GM12872 (cell line): ENCODE measurements at regions not wholly inside any gene's neighbourhood (a gene's known extent, or its start where the extent isn't known, plus 50 kb on each side); places are given as distances from the start of the nearest gene placed in this dataset.

Source experiments
- TF ChIP-seq, protein P1 (sequence below): IDR thresholded peaks from 3 replicates; pipeline ENCODE4 v1.5.1; 2011; ENCODE audit warnings: low read depth, mild to moderate bottlenecking, low read length, moderate library complexity; ENCODE audit not compliant: insufficient read depth

GRCh38 chr18:22838221-22838620 is 94.9 kb upstream of the RBBP8 start:
- TF ChIP-seq, protein P1, sequence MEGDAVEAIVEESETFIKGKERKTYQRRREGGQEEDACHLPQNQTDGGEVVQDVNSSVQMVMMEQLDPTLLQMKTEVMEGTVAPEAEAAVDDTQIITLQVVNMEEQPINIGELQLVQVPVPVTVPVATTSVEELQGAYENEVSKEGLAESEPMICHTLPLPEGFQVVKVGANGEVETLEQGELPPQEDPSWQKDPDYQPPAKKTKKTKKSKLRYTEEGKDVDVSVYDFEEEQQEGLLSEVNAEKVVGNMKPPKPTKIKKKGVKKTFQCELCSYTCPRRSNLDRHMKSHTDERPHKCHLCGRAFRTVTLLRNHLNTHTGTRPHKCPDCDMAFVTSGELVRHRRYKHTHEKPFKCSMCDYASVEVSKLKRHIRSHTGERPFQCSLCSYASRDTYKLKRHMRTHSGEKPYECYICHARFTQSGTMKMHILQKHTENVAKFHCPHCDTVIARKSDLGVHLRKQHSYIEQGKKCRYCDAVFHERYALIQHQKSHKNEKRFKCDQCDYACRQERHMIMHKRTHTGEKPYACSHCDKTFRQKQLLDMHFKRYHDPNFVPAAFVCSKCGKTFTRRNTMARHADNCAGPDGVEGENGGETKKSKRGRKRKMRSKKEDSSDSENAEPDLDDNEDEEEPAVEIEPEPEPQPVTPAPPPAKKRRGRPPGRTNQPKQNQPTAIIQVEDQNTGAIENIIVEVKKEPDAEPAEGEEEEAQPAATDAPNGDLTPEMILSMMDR, result no peak

DNA sequence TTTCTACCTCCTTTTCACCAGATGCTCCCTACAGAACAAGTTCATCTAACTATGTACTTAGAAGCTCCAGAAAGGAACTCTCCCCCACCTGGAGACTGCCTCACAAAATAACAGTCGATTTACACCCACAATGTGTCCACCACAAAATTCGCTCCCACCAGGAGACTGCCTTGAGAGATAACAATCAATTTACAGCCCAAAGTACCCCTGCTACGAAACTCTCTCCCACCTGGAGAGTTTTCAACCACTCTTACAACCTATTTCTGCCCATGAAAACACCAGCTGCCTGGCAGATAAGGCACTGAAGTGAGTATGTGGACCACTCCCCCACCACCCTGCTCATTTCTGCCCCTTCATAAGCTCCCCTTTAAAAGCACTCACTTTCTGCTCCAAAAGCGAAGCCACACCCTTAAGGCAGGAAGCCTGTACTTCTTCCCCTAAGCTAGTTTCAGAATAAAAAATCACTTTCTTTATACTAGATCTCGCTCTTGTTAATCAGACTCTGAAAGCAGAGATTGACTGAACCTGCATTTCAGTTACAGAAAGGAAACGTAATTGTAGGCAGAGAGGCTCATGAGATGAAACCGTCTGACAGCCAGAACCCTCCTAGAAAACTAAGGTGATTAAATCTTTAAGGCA is 94.4 kb upstream of the RBBP8 start:
- TF ChIP-seq, protein P1, result no peak

- TF ChIP-seq, protein P1, result no peak
Observed at GRCh38 chr18:22839340-22839821, 93.7 kb upstream of the RBBP8 start.

DNA sequence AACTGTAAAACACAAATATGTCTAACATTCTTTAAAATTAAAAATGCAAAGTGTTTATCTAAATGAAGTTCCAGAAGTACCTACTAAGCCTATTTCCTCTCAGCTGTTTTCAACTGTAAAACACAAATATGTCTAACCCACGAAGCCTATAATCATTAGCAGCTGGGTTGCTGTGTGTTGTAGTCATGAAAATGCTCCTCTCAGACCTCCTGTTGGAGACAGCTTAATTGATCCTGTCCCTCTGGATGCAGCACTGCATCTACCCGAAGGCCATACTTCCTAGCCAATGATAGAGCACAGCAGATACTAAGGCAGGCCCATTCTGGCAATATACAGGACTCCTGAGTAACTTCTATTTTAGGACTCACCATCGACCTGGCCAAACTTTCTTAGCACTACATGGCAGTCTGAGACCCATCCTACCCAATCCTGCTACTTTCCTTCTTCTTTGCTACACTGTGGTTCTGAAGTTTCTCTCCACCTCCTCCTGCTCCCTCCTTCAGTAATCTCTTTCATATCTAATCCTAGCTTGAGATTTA is 92.5 kb upstream of the RBBP8 start:
- TF ChIP-seq, protein P1, result no peak

DNA sequence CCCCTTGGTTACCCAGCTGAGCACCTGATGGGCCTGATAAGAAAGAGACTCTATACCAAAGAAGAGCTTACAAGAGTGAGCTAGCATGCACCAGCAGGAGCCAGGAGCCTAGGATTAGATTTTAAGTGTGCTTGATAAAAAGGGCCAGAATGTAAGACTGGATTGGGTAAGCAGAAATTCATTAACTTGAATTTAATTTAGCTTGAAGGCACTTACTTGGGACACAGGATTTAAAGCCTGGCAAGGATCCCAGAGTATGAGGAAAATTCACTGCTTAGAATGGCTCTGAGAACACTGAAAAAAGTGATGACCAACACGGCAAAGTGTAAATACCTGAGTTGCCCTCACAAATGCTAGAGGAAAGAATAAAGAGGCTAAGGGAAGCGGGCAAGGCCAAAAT is 91.3 kb upstream of the RBBP8 start:
- TF ChIP-seq, protein P1, result no peak

- TF ChIP-seq, protein P1, result no peak
Observed at GRCh38 chr18:22844190-22844589, 88.9 kb upstream of the RBBP8 start.

DNA sequence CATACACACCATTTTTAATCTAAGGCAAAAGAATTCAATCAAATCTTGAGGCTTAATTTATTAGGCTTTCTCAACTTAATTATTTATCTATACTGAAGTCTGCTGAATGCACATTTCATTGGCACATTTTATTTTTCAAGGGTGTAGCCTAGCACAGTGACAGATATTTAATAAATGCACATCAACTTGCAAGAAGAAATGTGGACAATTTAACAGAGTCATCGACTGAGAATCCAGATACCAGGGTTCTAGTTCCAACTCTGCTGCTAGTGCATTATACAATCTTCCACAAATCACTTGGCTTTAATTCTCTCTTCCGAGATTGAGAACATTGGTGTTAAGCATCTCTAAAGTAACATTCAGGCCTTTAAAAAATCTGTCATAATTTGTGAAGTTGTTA is 88.5 kb upstream of the RBBP8 start:
- TF ChIP-seq, protein P1, result no peak
